ENCODE measurements at regions not wholly inside any gene's neighbourhood (a gene's known extent, or its start where the extent isn't known, plus 50 kb on each side); places are given as distances from the start of the nearest gene placed in this dataset.
A peak's percentile ranks its signal among the peaks of the same experiment; 100 is the strongest.

DNA sequence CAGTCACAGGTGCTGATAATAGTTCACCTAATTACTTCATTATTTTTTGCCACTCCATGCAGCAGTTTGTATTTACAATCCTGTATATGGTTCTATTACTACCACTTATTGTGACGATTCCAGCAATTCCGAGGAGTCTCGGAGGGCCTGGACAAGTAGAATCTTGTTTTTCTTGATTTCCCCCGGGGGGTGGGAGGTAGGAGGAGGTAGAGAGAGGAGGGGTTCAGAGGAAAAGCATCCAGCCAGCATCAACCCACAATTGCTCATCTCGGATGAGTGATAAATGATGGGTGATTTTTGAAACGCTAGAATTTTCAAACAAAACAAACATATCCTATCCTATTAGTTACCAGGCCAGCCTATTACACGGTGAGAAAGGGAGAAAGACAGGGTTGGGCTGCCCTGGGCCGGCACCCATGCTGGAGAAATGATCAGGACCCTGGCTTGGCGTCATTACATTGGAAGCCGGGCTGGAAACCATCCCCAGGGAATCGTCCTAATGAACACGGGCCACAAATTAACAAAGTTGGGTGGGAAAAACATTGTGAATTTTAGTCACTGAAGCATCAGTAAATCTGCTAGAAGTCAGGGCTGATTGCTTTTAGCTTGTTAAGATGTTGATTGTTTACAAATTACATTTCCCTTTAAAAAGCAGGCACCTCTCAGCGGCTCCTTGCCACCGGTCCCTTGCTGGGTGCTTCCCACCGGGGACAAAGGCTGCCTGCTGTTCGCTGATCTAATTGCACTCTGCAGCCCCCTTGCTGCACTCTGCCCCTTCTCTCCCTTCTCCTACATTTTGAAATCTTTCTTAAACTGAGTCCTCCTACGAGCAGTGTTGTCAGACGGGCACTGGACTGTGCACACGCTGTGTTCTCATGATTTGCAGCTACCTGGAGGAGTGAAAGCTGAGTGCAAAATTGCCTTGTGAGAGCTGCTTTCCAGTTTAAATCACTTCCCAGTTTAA lies 95.5 kb downstream of the FAM204A start:
- no peak for DNase-seq (ENCODE audit: low read depth)

DNA sequence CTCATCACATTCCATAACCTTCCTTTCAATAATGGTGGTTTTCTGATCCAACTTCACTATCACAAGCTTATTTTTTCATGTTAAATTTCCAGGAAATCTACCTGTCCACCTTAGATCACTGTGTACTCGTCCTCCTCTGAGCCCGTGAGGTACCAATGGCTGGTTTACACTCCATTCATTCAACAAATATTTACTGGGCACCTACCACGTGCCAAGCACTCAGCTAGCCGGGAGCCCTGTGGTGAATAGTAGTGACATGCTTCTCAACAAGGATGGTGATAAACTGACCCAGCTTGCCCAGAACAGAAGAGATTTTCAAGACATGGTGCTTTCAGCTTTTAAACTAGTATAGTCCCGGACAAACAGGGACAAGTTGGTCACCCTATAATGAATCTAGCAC lies 98.2 kb downstream of the FAM204A start:
- DNase-seq (ENCODE audit: low read depth) = no peak

DNA sequence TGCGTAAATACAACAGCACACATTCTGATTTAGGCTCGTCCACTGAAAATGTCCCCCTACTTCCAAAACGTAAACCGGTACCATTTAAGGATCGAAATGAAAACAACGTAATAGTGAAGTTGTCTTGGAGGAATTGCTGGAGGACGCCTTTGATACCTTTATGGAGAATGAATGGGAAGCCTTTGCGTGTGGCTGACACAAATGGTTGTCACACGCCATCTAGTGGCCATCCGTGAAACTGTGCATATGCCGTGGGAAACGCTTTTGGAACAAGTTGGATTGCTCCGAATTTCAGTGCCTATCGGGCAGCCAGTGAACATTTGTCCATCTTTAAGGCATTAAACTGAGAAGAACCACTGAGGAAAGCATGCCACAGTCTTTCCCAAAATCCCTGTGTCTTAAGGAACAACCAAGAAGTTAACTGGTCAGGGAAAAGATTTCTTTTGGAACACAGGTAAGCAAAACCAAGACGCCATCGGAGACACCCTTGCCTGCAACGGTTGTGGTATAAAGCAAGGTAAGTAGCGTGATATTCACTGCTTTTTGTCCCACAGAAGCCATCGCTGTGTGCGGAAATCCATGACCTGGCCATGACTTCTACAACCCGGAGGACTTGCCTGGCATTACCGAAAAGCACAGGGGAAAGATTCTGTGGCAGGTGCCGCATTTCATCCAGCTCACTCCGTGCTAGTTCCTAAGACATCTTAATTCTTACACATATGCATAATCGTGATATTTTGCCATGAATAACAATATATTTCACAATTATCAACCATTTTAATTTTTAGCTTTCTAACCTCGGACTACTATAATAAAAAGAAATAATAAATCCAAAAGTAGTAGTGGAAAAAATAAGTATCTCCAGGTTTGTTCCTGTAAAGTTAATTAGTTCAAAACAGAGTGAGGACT lies 100.6 kb downstream of the FAM204A start:
- DNase-seq (ENCODE audit: low read depth) = peak; percentile 48

DNA sequence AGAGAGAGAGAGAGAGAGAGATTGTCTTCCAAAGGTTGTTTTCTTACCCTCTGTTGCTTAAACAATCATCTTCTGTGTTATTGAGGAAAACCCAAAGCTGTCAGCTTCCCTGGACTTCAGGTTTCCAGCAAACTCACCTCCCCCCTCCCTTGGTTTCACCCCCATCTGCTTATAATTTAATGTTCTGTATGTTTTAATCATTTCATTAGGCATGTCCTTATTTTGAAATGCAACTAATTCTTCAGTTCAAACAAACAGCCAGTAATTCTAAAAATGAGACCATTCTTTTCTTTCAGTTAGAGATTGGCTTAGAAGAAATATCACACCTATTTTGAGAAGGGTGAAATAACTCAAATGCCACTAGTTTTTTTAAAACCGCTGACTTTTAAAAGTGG lies 102.9 kb downstream of the FAM204A start:
- DNase-seq (ENCODE audit: low read depth) = no peak

DNA sequence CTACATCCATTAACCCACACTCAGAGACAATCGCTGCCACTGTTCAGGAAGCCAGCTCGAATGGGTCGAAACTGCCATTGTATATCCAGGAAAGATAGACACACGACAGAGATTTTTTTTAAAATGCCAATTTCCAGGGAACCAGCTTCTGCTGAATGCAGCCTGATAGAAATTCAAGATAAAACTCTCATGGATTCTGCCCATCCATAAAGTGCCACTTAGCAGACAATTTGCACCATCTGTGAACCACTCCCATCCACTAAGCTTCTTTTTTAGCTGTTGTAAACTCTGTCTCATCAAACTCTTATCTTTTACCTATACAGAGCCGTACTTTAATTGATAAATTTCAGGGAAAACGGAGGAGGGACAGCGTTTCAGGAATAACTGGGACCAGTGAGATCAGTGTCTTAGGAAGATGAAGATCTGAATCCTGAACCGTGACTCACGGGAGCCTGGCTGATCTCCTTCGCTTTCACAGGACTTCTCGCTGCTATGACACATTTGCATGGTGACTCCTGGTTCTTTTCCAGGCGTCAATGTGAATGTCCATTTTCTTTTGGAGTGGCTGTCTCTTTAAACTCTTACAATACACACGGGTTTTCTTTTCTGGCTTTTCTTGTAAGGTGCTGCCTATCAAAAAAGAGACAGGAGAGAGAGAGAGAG lies 103.4 kb downstream of the FAM204A start:
- no peak for DNase-seq (ENCODE audit: low read depth)

DNA sequence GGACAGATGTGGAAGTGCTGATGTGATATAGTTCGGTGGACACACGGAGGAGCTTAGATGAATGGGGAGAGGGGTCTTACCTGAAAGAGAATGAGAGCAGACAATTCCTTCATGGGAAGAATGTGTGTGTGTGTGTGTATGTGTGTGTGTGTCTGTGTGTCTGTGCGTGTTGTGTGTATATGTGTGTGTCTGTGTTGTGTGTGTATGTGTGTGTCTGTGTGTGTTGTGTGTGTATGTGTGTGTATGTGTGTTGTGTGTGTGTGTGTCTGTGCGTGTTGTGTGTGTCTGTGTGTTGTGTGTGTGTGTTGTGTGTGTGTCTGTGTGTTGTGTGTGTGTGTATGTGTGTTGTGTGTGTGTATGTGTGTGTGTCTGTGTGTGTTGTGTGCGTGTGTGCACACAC lies 104.2 kb downstream of the FAM204A start:
- no peak for DNase-seq (ENCODE audit: low read depth)

DNA sequence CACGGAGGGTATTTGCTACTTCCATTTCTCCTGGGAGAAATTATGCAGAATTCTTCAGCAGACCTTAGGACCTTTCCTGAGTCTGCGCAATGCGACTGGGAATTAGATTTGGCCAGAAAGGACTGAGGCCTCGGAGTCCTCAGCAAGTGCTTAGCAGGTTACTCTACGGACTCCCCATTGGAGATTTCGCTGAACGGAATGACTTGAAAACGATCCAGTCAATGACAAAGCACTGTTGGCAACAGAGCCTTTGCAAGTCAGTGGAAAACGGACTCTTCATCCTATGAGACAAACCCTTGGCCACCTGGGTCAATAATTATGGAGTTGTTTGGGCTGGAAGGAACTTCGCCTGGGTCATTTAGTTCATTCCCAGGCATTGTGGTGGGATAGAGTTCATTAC lies 107.4 kb downstream of the FAM204A start:
- no peak for DNase-seq (ENCODE audit: low read depth)

DNA sequence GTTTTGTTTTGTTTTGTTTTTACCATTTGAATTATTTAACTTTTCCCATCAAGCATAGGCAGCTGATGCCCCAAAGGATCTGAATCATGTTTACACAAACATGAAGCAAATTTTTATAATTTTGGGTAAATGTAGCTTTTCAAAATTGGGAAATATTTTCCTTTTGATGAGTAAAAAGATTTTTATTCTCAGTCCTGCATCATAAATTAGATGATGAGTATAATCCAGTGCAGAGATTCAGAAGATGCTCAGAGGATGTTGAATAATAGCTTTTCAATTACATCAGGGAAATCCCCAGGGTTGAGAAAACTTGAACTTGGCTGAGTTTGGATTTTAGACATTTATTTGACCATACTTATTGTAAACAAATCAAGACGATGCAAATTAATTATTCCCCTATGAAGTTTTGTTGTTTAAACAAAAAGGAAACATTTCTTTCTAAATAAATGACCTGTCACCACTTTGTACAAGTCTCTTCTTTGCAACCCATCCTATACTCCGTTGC lies 121.7 kb downstream of the FAM204A start:
- DNase-seq (ENCODE audit: low read depth) = no peak

DNA sequence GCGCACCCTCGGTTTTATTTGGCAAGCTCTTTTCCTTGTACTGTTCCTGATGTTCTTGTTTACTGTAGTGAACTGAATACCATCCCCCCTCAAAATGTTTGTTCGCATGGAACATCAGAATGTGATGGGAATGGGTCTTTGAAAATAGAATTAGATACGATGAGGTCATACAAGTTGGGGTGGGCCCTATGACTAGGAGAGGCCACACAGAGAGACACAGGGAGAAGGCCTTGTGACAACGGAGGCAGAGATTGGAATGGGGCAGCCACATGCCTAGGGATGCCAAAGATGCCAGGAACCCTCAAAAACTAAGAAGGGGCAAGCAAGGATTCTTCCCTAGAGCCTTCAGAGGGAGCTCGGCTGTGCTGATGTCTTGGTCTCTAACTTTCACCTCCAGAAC lies 123.6 kb downstream of the FAM204A start:
- DNase-seq (ENCODE audit: low read depth) = no peak

DNA sequence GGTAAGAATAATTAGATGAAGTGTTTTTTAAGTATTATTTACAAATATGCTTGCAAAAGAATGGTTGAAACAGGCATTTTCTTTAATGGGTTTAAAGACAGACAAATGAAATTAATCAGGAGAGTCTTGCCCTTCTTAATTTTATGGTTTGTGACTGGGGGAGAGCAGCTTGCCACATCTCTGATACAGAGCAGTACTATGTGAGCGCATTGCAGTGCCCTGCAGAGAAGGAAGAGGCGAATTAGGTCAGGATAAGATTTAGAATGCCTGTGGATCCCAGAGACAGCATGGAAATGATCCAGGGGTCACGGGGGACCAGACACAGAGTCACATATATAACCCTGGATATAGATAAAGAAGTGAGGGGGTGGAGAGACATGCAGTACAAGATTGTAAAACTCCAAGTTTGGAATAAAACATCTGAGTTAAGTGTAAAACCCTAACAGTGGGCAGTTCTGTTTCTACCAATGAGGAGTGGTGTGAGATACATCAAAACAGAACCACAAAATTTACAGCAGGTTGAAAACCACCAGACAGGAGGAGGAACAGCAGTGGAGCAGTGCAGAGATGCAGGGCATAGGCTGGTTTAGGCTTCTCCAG lies 125.5 kb downstream of the FAM204A start:
- no peak for DNase-seq (ENCODE audit: low read depth)

DNA sequence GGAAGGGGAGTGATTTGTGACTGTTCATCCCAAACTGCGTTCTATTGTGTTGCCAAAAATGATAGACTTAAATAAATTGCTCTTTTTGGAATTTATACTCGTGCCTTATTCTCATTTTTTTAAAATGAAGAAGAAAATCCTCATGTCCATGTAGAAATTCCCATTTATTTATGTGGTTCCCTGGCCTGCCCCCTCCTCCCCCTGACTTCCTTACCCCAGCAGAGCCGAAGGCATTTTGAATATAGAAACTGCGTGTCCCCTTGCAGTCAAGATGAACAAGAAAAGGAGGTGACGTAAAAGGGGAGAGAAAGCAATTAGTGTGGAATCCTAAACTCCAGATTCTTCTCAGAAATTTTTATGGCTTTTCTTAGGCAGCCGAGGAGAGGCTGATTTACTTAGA lies 126.1 kb downstream of the FAM204A start:
- no peak for DNase-seq (ENCODE audit: low read depth)

DNA sequence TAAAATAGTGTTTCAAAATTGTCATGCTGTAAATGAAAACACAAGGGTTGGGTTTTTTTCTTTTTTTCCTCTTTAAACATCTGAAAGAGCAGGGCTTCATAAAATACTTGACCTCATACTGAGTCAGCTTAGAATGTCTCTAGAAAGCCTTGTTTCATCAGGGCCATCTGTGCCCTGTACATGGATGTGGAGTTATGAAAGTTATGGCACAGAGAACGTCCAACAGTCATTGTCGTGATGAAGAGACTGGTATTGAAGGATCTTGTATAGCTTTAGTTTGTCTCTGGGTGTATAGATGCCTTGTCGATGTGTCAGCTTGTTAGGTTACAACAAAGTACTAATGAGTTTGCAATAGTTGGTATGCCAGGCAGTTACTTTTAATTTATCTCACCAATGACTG lies 127.3 kb downstream of the FAM204A start:
- DNase-seq (ENCODE audit: low read depth) = no peak

DNA sequence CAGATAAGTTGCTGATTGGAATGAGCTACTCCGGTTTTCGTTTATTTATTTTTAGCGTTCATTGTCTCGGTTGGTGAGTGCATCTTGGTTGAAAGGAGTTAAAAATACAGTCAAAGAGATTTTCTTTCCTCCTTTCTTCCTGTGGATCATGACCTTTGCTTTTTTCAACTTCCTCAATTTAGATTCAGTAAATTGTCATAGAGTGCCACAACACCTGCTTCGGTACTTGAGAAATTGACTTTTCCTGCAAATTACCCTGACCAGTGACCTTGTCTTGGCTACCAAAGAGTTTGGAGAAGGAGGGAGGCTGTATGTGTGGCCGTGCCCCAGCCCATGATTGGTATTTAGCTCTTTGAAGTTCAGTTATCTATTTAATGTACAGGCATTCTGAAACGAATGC lies 128.7 kb downstream of the FAM204A start:
- no peak for DNase-seq (ENCODE audit: low read depth)

DNA sequence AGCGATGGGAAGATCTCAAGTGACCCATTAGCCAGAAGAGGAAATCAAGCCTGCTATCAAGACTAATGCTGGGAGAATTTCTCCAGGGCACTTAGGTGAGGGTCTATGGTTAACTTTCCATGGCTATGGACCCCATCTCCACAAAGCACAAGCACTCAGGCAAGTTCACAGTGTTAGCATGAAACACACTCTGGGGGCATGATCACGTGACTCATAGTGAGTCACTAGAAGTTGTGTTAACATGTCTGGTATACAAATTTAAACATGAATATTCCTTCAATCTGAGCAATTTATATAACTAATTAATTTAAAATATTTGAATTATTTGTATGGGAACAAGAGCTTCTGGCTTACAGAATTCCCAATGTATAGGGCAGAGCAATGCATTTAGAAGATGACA lies 131.8 kb downstream of the FAM204A start:
- DNase-seq (ENCODE audit: low read depth) = no peak

DNA sequence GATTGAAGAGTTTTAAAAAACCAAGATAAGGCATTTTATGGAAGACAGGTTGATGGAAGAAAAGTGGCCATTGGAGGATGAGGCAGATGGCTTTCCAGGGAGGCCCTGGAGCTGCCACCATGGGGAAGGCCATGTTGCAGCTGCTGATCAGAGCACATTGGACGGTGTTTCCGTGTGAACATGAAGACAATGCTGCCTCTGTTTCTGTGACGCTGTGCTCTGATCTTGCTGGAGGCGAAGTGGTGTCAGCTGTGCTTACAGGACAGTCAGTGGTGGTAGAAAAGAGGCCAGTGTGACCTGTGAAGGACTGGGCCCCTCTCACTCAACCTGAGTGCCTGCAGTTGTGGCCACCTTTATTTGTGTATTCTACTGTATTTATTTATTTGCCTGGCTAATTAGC lies 132.9 kb downstream of the FAM204A start:
- DNase-seq (ENCODE audit: low read depth) = no peak

DNA sequence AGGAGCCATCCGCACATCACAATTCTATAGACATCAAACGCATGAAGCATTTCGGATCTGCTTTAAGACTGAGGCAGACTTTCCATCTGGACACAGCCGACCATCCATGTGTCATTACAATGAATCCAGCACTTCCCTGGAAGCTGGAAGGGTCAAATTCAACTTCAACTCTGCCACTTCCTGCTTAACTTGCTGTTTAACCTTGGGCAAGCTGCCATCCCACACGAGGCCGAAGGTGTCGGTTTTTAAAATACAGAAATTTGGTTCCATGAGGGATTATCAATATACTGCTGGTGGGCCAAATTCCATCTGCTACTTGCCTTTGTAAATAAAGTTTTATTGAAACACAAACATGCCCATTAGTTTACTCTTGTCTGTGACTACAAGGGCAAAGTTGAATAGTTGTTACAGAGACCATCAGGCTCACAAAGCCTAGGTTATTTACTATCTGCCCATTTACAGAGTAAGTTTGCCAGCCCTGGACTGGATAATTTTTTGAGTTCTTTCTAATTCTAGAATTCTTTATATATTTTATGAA lies 134.6 kb downstream of the FAM204A start:
- no peak for DNase-seq (ENCODE audit: low read depth)

DNA sequence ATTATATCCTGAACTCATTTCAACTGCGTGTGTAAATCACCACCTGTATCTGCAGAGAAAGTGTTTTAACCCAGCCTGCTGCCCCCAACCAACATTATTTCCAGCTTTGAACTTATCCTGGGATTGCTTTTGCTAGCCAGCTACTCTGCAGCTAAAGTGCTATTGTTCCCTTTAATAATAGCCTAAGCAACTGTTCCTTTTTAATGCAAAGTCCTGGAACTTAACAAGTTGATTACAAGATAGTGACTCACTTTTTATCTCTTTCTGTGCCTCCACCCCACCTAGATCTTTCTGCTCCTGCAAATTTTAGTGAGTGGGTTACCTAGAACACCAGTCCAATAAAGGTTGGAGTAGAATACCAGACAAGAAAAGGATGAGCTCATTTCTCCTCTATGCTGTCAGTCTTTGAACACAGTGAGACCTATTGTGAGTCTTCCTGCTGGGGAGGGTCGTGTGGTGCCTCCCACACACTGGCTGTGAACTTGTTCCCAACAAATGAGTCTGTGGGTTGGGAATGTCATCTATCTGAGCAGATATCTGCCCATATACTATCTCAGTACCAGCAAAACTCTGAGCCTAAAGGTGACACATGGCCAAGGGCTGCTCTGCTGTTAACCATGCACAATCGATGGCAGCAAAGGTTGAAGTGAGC lies 137.7 kb downstream of the FAM204A start:
- no peak for DNase-seq (ENCODE audit: low read depth)

DNA sequence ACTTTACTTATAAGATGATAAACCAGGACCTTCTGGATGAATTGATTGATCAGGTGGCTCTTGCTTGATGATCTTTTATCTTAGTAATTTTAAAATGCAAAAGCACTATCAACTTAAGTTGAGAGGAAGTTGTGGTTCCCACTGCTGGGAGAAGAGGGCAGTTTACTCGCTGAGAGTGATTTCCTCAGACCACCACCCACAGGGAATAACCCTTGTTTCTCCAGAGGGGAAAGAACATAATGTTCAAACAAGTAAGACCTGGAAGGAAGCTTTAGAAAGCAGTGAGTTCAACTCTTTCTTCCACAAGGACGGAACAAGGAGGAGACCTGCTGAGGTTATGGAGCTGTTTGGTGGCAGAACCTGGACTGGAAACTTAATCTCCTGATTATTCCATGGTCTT lies 138.7 kb downstream of the FAM204A start:
- DNase-seq (ENCODE audit: low read depth) = no peak

DNA sequence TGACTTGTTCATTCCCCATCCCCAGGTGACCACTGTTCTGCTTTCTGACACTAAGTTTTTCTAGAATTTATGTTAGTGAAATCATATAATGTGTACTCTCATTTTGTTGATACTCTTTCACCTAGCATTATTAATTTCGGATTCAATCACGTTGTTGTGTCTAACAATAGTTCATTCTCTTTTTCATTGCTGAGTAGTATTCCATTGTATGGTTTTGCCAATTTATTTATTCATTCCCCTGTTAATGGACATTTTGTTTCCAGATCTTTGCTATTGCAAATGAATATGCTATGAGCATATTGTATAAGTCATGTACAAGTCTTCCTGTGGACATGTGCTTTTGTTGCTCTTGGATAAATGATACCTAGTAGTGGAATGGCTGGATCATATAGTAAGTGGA lies 146.4 kb downstream of the FAM204A start:
- no peak for DNase-seq (ENCODE audit: low read depth)

DNA sequence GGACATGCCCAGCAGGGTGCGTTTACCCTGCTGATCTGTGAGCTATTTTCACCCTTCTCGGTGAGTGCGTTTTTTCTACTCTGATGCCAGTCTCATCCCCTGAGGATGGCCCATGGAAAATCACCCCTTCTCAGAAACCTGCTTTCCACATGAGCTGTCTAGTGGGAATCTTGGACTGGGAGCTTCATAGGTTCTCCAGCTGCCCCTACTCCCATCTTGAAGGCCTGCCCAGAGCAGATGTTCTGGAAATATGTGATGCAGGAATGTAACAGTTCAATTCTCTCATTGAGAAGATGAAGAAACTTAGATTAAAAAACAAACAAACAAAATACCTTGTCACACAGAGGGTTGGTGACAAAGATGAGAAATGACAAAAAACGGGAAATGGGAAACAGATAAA lies 146.9 kb upstream of the RAB11FIP2 start:
- DNase-seq (ENCODE audit: low read depth) = no peak

DNA sequence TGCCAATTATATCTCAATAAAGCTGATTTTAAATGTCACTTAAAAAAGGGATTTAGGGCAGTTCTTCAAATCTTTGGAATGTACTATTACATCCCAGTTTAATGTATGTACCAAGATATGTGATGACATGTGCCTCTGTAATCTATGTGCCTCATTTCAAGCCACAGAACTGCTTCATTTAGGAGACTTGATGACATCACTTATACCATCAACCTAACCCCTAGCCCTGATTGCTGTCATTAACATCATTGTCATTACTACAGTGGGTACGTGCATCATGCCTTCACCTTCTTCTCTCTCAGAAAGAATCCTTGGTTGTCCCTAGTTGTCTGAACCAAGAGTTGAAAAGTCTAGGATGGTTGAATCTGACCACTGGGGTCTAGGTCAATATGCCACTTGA lies 134.3 kb upstream of the RAB11FIP2 start:
- no peak for DNase-seq (ENCODE audit: low read depth)
